Uterus (tissue), 3 donors: ENCODE measurements at regions not wholly inside any gene's neighbourhood (a gene's known extent, or its start where the extent isn't known, plus 50 kb on each side); places are given as distances from the start of the nearest gene placed in this dataset.

Experiments used
- DNase-seq, 2 donors: peaks; one replicate each; pipeline ENCODE4 v3.0.0-alpha.2; 2019 to 2020
- H3K27ac ChIP-seq, 2 donors: fragments of 200-600 bp; sonication (generic); 1 replicate in 1 of 2; 2 replicates in 1 of 2; pipeline ENCODE4 v1.5.1; 2016 to 2018
- H3K27me3 ChIP-seq, 2 donors: fragments of 200-600 bp; sonication (generic); one replicate each; pipeline ENCODE4 v1.5.1; 2018 to 2019; ENCODE audit warnings: control low read depth in 1 of 2
- H3K36me3 ChIP-seq, 2 donors: fragments of 200-600 bp; sonication (generic); one replicate each; pipeline ENCODE4 v1.5.1; 2019; ENCODE audit warnings: control low read depth in 1 of 2
- H3K4me1 ChIP-seq, 2 donors: fragments of 200-600 bp; sonication (generic); one replicate each; pipeline ENCODE4 v1.5.1; 2018 to 2019; ENCODE audit warnings: control low read depth in 1 of 2
- H3K4me3 ChIP-seq, 2 donors: fragments of 200-600 bp; sonication (generic); 1 replicate in 1 of 2; 2 replicates in 1 of 2; pipeline ENCODE4 v1.5.1; 2018 to 2019; ENCODE audit warnings: mild to moderate bottlenecking in 1 of 2
- H3K9me3 ChIP-seq, 2 donors: fragments of 200-600 bp; sonication (generic); one replicate each; pipeline ENCODE4 v1.5.1; 2019; ENCODE audit warnings: control low read depth in 1 of 2
- POLR2A ChIP-seq, 2 donors: fragments of 450-650 bp; IDR thresholded peaks; one replicate each; pipeline ENCODE4 v1.6.1; 2016; ENCODE audit warnings: antibody characterized with exemption in 2 of 2, mild to moderate bottlenecking in 1 of 2, moderate library complexity in 1 of 2
- intact Hi-C: fragments of 100-400 bp; cut with DNase I; formaldehyde crosslinking; loops from one replicate; pipeline ENCODE4 v1.15.1; 2023; ENCODE audit warnings: low total_unique reads
- TF ChIP-seq, protein P1 (sequence below), 4 experiments: fragments of 200-600 bp in 2 of 4; fragments of 450-650 bp in 2 of 4; sonication (generic) in 2 of 4; IDR thresholded peaks; one replicate each; pipeline ENCODE4 v1.5.1; 2016 to 2019; ENCODE audit warnings: antibody characterized with exemption in 4 of 4, mild to moderate bottlenecking in 2 of 4, moderate library complexity in 1 of 4
- donor health status: DM: yes; HTN: yes; CAD: no.

DNA sequence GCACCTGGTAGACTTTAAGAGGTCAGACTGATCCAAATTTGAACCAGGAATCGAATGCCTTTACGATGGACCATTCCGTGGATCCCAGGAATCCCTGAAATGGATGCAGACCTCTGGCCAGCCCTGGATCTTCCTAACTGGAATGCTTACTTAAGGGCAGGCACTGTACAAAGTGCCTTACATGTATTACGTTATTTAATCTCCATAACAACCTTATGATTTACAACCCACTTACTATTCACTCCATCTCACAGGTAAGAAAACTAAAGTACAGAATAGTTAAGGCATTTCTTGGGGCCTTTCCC, 93.6 kb downstream of the HSPH1 start:
- Histone ChIP-seq H3K4me1 (no peaks in the 10 kb centered on the region), H3K36me3 (no peaks in the 10 kb centered on the region), H3K27ac (peak overlapping the region in 1 of 2 donors; percentile 10), H3K4me3 (no peak overlapping the region), H3K9me3 (no peaks in the 10 kb centered on the region), H3K27me3 (no peaks in the 10 kb centered on the region)
- DNase-seq, result no peak
- TF ChIP-seq, protein P1, sequence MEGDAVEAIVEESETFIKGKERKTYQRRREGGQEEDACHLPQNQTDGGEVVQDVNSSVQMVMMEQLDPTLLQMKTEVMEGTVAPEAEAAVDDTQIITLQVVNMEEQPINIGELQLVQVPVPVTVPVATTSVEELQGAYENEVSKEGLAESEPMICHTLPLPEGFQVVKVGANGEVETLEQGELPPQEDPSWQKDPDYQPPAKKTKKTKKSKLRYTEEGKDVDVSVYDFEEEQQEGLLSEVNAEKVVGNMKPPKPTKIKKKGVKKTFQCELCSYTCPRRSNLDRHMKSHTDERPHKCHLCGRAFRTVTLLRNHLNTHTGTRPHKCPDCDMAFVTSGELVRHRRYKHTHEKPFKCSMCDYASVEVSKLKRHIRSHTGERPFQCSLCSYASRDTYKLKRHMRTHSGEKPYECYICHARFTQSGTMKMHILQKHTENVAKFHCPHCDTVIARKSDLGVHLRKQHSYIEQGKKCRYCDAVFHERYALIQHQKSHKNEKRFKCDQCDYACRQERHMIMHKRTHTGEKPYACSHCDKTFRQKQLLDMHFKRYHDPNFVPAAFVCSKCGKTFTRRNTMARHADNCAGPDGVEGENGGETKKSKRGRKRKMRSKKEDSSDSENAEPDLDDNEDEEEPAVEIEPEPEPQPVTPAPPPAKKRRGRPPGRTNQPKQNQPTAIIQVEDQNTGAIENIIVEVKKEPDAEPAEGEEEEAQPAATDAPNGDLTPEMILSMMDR (IDR thresholded peaks at IDR 0.05), result no peak
- no peak for TF ChIP-seq POLR2A (IDR thresholded peaks at IDR 0.05)
- intact Hi-C loops, result no loop called here

DNA sequence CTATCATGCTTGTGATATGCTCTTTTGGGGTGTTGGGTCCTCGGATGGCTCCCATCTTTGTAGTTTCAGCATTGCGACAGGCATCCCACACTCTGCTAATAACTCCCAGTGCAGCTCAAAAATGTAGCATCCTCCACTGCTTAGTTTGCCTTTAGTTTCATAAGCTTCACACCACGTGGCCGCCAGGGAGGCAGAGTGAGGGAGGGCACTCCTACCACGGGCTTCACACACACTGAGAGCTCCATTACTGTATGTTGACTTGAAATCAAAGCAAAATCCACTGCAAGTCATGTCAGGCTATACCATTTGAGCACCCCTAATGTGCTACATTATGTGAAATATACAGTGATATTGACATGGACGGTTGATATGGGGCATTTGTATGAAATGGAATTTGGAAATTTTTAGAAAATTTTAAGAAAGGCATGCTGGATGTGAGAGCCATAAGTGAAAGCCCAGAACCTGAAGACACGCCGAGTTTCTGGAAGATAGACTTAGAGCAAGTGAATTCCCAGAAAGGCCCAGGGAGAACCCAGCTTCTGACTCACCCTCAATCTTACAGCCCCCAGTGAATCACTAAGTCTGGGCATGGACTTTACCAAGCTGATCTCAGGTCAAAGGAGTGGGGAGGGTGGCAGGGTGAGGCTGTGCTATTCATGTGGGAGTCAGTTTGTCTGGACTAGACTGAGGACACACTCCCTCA, 94.1 kb downstream of the HSPH1 start:
- TF ChIP-seq, protein P1 (IDR thresholded peaks at IDR 0.05), result no peak
- no peak for TF ChIP-seq POLR2A (IDR thresholded peaks at IDR 0.05)
- peak; percentile 20 to 24 for DNase-seq
- Histone ChIP-seq H3K9me3 (no peaks in the 10 kb centered on the region), H3K4me1 (no peaks in the 10 kb centered on the region), H3K27ac (peak overlapping the region in 1 of 2 donors; percentile 10), H3K4me3 (no peak overlapping the region), H3K27me3 (no peaks in the 10 kb centered on the region), H3K36me3 (no peaks in the 10 kb centered on the region)
- intact Hi-C loops, result no loop called here

DNA sequence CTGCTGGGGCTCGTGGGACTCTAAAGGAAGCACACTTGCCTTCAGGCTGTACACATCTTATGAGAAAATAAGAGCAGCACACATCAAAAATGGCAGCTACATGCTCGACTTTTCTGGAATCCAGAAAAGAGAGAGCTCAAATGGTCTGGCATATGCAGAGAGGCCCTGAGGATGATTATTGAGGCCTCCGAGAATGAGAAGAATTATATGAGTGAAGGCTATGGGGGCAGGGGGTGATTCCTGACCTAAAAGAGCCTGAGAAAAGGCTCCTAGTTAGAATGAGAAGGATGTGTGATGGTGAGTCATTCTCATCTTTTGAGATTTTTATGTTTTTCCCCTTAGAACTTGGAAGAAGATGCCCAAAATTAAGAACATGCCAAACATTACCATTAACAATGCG, 97.1 kb downstream of the HSPH1 start:
- Histone ChIP-seq H3K27ac (no peak overlapping the region), H3K36me3 (no peaks in the 10 kb centered on the region), H3K27me3 (no peaks in the 10 kb centered on the region), H3K4me1 (no peaks in the 10 kb centered on the region), H3K9me3 (no peaks in the 10 kb centered on the region), H3K4me3 (no peak overlapping the region)
- intact Hi-C loops, result no loop called here
- no peak for TF ChIP-seq POLR2A (IDR thresholded peaks at IDR 0.05)
- TF ChIP-seq, protein P1 (IDR thresholded peaks at IDR 0.05), result no peak
- DNase-seq, result no peak

DNA sequence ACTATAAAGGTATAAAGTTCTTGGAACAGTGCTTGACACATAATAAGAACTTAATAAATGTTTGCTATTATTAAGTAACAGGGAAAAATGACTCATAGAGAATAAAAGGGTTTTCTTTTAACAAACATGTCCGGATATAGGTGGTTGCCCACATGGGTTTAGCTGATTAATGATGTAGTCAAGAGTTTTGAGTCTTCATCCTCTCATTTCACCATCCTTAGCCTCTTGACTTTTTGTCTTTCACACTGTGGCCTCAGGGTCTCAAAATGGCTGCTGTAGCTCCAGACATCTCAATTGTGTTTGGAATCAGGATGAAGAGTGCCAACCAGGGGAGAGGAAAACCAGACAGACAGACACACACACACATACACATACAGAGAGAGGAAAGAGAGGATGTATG, 97.9 kb downstream of the HSPH1 start:
- TF ChIP-seq, protein P1 (IDR thresholded peaks at IDR 0.05), result no peak
- TF ChIP-seq POLR2A (IDR thresholded peaks at IDR 0.05), result no peak
- Histone ChIP-seq H3K9me3 (no peaks in the 10 kb centered on the region), H3K27ac (no peak overlapping the region), H3K4me3 (no peak overlapping the region), H3K4me1 (no peaks in the 10 kb centered on the region), H3K27me3 (no peaks in the 10 kb centered on the region), H3K36me3 (no peaks in the 10 kb centered on the region)
- intact Hi-C loops, result no loop called here
- DNase-seq, result no peak

DNA sequence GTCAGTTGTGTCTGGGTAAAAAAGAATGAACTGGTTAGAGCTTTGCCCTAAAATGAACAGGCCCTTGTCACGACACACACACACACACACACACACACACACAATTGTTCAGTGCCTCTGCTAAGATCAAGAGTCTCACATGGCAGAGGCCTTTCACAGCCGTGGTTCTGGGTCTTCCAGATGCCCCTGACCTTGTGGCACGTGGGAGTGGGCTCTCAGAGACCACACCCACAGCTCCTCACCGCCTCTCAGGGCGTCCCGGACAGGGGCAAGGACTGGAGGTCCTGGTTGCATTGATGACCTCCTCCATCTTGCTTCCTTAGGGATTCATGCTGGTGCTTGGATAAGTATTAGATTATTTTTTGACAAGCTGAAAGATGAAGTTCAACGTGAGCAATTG, 101.0 kb downstream of the HSPH1 start:
- no peaks in the 10 kb centered on the region for H3K36me3 ChIP-seq
- no peak for DNase-seq
- no peak overlapping the region for H3K27ac ChIP-seq
- H3K4me1 ChIP-seq, result no peaks in the 10 kb centered on the region
- H3K9me3 ChIP-seq, result no peaks in the 10 kb centered on the region
- no peak overlapping the region for H3K4me3 ChIP-seq
- TF ChIP-seq, protein P1 (IDR thresholded peaks at IDR 0.05), result no peak
- H3K27me3 ChIP-seq, result no peaks in the 10 kb centered on the region
- intact Hi-C loops, result no loop called here
